Liver (tissue), 8 donors: ENCODE measurements at regions not wholly inside any gene's neighbourhood (a gene's known extent, or its start where the extent isn't known, plus 50 kb on each side); places are given as distances from the start of the nearest gene placed in this dataset.

Experiments
- DNase-seq: peaks from one replicate; pipeline ENCODE4 v3.0.0-alpha.2; 2017; ENCODE audit warnings: low spot score
- H3K27ac ChIP-seq, 2 donors: one replicate each; pipeline ENCODE4 v1.7.0; 2013; ENCODE audit warnings: inconsistent platforms in 2 of 2, low read length in 2 of 2, control low read depth in 1 of 2, low read depth in 1 of 2, mild to moderate bottlenecking in 1 of 2
- H3K27me3 ChIP-seq, 4 donors: one replicate each; pipeline versions ENCODE4 v1.6.1 to v1.7.0; 2013; ENCODE audit warnings: low read length in 3 of 4, inconsistent platforms in 1 of 4, mild to moderate bottlenecking in 1 of 4, moderate library complexity in 1 of 4; ENCODE audit not compliant: control insufficient read depth in 4 of 4, insufficient read depth in 4 of 4
- H3K36me3 ChIP-seq, 4 donors: one replicate each; pipeline versions ENCODE4 v1.6.1 to v1.7.0; 2013; ENCODE audit warnings: low read length in 3 of 4, mild to moderate bottlenecking in 3 of 4, low read depth in 1 of 4, moderate library complexity in 1 of 4; ENCODE audit not compliant: control insufficient read depth in 4 of 4, insufficient read depth in 3 of 4
- H3K4me1 ChIP-seq, 4 donors: one replicate each; pipeline versions ENCODE4 v1.6.1 to v1.7.0; 2013; ENCODE audit warnings: low read length in 3 of 4, mild to moderate bottlenecking in 3 of 4, moderate library complexity in 1 of 4; ENCODE audit not compliant: control insufficient read depth in 4 of 4, insufficient read depth in 4 of 4
- H3K4me3 ChIP-seq, 3 donors: one replicate each; pipeline versions ENCODE4 v1.6.1 to v1.7.0; 2013; ENCODE audit warnings: low read length in 3 of 3, control low read depth in 1 of 3, low read depth in 1 of 3, mild to moderate bottlenecking in 1 of 3
- H3K9ac ChIP-seq, 2 donors: one replicate each; pipeline ENCODE4 v1.7.0; 2013; ENCODE audit warnings: low read length in 2 of 2, mild to moderate bottlenecking in 2 of 2, moderate library complexity in 2 of 2, control low read depth in 1 of 2, low read depth in 1 of 2
- H3K9me3 ChIP-seq, 4 donors: one replicate each; pipeline versions ENCODE4 v1.6.1 to v1.7.0; 2013; ENCODE audit warnings: low read length in 3 of 4; ENCODE audit not compliant: control insufficient read depth in 4 of 4
- ATF3 ChIP-seq: IDR thresholded peaks from 2 replicates; pipeline ENCODE4 v1.6.1; 2016; ENCODE audit warnings: antibody characterized with exemption
- CTCF ChIP-seq: fragments of 150-350 bp; IDR thresholded peaks from 2 replicates; pipeline ENCODE4 v1.5.1; 2017; ENCODE audit warnings: improper control_type of control experiment, low read depth, low read length; ENCODE audit not compliant: missing input control
- EGR1 ChIP-seq, 2 donors: IDR thresholded peaks; 2 replicates each; pipeline ENCODE4 v1.6.1; 2016 to 2018; ENCODE audit warnings: antibody characterized with exemption in 2 of 2, low read depth in 2 of 2
- FOXA1 ChIP-seq: IDR thresholded peaks from 2 replicates; pipeline ENCODE4 v1.6.1; 2016; ENCODE audit warnings: antibody characterized with exemption
- FOXA2 ChIP-seq: IDR thresholded peaks from 2 replicates; pipeline ENCODE4 v1.6.1; 2016; ENCODE audit warnings: antibody characterized with exemption
- HNF4A ChIP-seq, 2 donors: conservative IDR thresholded peaks; 2 replicates each; pipeline ENCODE4 v1.6.1; 2016; ENCODE audit warnings: antibody characterized with exemption in 2 of 2, mild to moderate bottlenecking in 2 of 2
- HNF4G ChIP-seq: IDR thresholded peaks from 2 replicates; pipeline ENCODE4 v1.6.1; 2016; ENCODE audit warnings: antibody characterized with exemption
- JUND ChIP-seq, 2 donors: IDR thresholded peaks; 2 replicates each; pipeline ENCODE4 v1.6.1; 2016; ENCODE audit warnings: antibody characterized with exemption in 2 of 2
- NR2F2 ChIP-seq: IDR thresholded peaks from 2 replicates; pipeline ENCODE4 v1.6.1; 2016; ENCODE audit warnings: antibody characterized with exemption
- RAD21 ChIP-seq, 2 donors: IDR thresholded peaks; 2 replicates each; pipeline ENCODE4 v1.6.1; 2016; ENCODE audit warnings: antibody characterized with exemption in 2 of 2, mild to moderate bottlenecking in 2 of 2
- REST ChIP-seq: IDR thresholded peaks from 2 replicates; pipeline ENCODE4 v1.6.1; 2016; ENCODE audit warnings: antibody characterized with exemption, mild to moderate bottlenecking
- RXRA ChIP-seq, 2 donors: IDR thresholded peaks; 2 replicates each; pipeline ENCODE4 v1.6.1; 2017 to 2018; ENCODE audit warnings: antibody characterized with exemption in 2 of 2, mild to moderate bottlenecking in 1 of 2
- SP1 ChIP-seq: IDR thresholded peaks from 2 replicates; pipeline ENCODE4 v1.6.1; 2018; ENCODE audit warnings: antibody characterized with exemption, mild to moderate bottlenecking
- TAF1 ChIP-seq: conservative IDR thresholded peaks from 2 replicates; pipeline ENCODE4 v1.6.1; 2016; ENCODE audit warnings: antibody characterized with exemption, mild to moderate bottlenecking
- ZBTB33 ChIP-seq: IDR thresholded peaks from 2 replicates; pipeline ENCODE4 v1.6.1; 2016; ENCODE audit warnings: antibody characterized with exemption
- WGBS: extraction: QIAGEN DNeasy Blood & Tissue Kit; methylation state at CpG from one replicate; pipeline ENCODE4 v1.1.7; 2013; 5-methylcytosine and 5-hydroxymethylcytosine counted together
- donor health status: healthy.
- donor health status: healthy.
- donor health status: healthy.
- donor health status: healthy.
- donor health status: healthy.

GRCh38 chr4:185886832-185887524 lies 75.0 kb upstream of the SORBS2 start:
- no peak for TF ChIP-seq FOXA1
- TF ChIP-seq EGR1 (IDR thresholded peaks at IDR 0.05; ENCODE audit: low read depth in 2 of 2) = no peak
- no peak for TF ChIP-seq CTCF
- no peak for TF ChIP-seq JUND (IDR thresholded peaks at IDR 0.05)
- no peak for TF ChIP-seq TAF1
- TF ChIP-seq HNF4G = no peak
- Histone ChIP-seq H3K9ac (no peak overlapping the region), H3K9me3 (peaks cover 0 to 4% (median 2%) of the 10 kb centered on the region in 4 donors), H3K27me3 (no peaks in the 10 kb centered on the region), H3K4me1 (peaks cover 0 to 14% (median 9%) of the 10 kb centered on the region in 4 donors), H3K27ac (no peak overlapping the region), H3K36me3 (no peaks in the 10 kb centered on the region), H3K4me3 (no peak overlapping the region)
- 80% methylated on average over 15 of the region's 15 CpGs for WGBS
- DNase-seq = no peak

- WGBS = 98% methylated on average over 7 of the region's 7 CpGs
- DNase-seq = no peak
- Histone ChIP-seq H3K36me3 (no peaks in the 10 kb centered on the region), H3K4me1 (peaks cover 0 to 19% (median 15%) of the 10 kb centered on the region in 4 donors), H3K9ac (no peak overlapping the region), H3K27me3 (no peaks in the 10 kb centered on the region), H3K4me3 (no peak overlapping the region), H3K27ac (no peak overlapping the region), H3K9me3 (peaks cover 0 to 4% (median 2%) of the 10 kb centered on the region in 4 donors)
- TF ChIP-seq RXRA (IDR thresholded peaks at IDR 0.05) (no peak), HNF4A (conservative IDR thresholded peaks at IDR 0.05) (no peak), REST (no peak), NR2F2 (no peak), RAD21 (IDR thresholded peaks at IDR 0.05) (no peak), FOXA2 (no peak), JUND (IDR thresholded peaks at IDR 0.05) (no peak), ZBTB33 (no peak), SP1 (no peak), HNF4G (no peak), ATF3 (no peak), EGR1 (IDR thresholded peaks at IDR 0.05; ENCODE audit: low read depth in 2 of 2) (no peak), CTCF (no peak)
These were observed 76.7 kb upstream of the SORBS2 start for GRCh38 chr4:185888676-185889075.
